GM19043 (cell line): ENCODE measurements at regions not wholly inside any gene's neighbourhood (a gene's known extent, or its start where the extent isn't known, plus 50 kb on each side); places are given as distances from the start of the nearest gene placed in this dataset.

Experiments used
- ATAC-seq: cut with Tn5 transposase; IDR thresholded peaks from one replicate; pipeline ENCODE4 v1.9.1; 2021; ENCODE audit warnings: low read depth; ENCODE audit not compliant: unreplicated experiment

GRCh38 chr20:39245685-39246311 lies 283.7 kb downstream of the DHX35 start:
- ATAC-seq, result no peak

GRCh38 chr20:39243962-39244361 lies 281.8 kb downstream of the DHX35 start:
- ATAC-seq, result no peak

GRCh38 chr20:39242614-39243013 lies 280.5 kb downstream of the DHX35 start:
- ATAC-seq, result no peak

- ATAC-seq, result no peak
Measured at GRCh38 chr20:39234520-39235095, 272.5 kb downstream of the DHX35 start.

GRCh38 chr20:39233755-39234154 lies 271.6 kb downstream of the DHX35 start:
- no peak for ATAC-seq

- no peak for ATAC-seq
Measured at GRCh38 chr20:39227416-39227815, 265.3 kb downstream of the DHX35 start.

- ATAC-seq, result no peak
Measured at GRCh38 chr20:39225978-39226377, 263.8 kb downstream of the DHX35 start.

- no peak for ATAC-seq
Measured at GRCh38 chr20:39225536-39225935, 263.4 kb downstream of the DHX35 start.

- no peak for ATAC-seq
Measured at GRCh38 chr20:39222101-39222500, 260.0 kb downstream of the DHX35 start.

GRCh38 chr20:39216195-39216594 lies 254.1 kb downstream of the DHX35 start:
- no peak for ATAC-seq

- ATAC-seq, result no peak
Measured at GRCh38 chr20:39214828-39215227, 252.7 kb downstream of the DHX35 start.

GRCh38 chr20:39213476-39214145 lies 251.5 kb downstream of the DHX35 start:
- no peak for ATAC-seq

- ATAC-seq, result no peak
Measured at GRCh38 chr20:39211060-39211748, 249.1 kb downstream of the DHX35 start.

GRCh38 chr20:39210341-39211036 lies 248.3 kb downstream of the DHX35 start:
- no peak for ATAC-seq

- no peak for ATAC-seq
Measured at GRCh38 chr20:39206899-39207564, 244.9 kb downstream of the DHX35 start.

GRCh38 chr20:39195582-39196021 lies 233.5 kb downstream of the DHX35 start:
- no peak for ATAC-seq

GRCh38 chr20:39190666-39191570 lies 228.8 kb downstream of the DHX35 start:
- no peak for ATAC-seq

- no peak for ATAC-seq
Measured at GRCh38 chr20:39188266-39188765, 226.2 kb downstream of the DHX35 start.

- ATAC-seq, result no peak
Measured at GRCh38 chr20:39181490-39181889, 219.3 kb downstream of the DHX35 start.
